ENCODE measurements at regions not wholly inside any gene's neighbourhood (a gene's known extent, or its start where the extent isn't known, plus 50 kb on each side); places are given as distances from the start of the nearest gene placed in this dataset.

- Histone ChIP-seq H3K9me2 (ENCODE audit: insufficient read depth) (no peaks in the 10 kb centered on the region), H3K79me2 (ENCODE audit: insufficient read depth, low read length) (no peaks in the 10 kb centered on the region), H3K4me3 (replicated peaks in 1 of 2; ENCODE audit: low read depth in 1 of 2, low read length in 2 of 2) (no peak overlapping the region), H3K27ac (ENCODE audit: low read depth, low read length) (no peak overlapping the region), H2AFZ (ENCODE audit: low read depth, low read length, poor library complexity, severe bottlenecking) (no peak overlapping the region), H3K9ac (ENCODE audit: low read length) (no peak overlapping the region), H4K20me1 (ENCODE audit: insufficient read depth) (no peaks in the 10 kb centered on the region), H3K9me3 (ENCODE audit: control insufficient read depth in 1 of 2, insufficient read depth in 1 of 2, low read depth in 1 of 2, low read length in 2 of 2) (no peaks in the 10 kb centered on the region), H3K4me2 (ENCODE audit: low read length) (no peak overlapping the region), H3K36me3 (ENCODE audit: control insufficient read depth in 1 of 2, insufficient read depth in 2 of 2, low read length in 2 of 2) (no peaks in the 10 kb centered on the region), H3K27me3 (ENCODE audit: insufficient read depth, low read length) (no peaks in the 10 kb centered on the region), H3K4me1 (ENCODE audit: control insufficient read depth in 1 of 2, insufficient read depth in 2 of 2, low read length in 2 of 2) (peaks cover 14 to 20% of the 10 kb centered on the region in 2 experiments)
- BruUV-seq (replicated peaks) = no TSS peak
- TF ChIP-seq SRF (IDR thresholded peaks at IDR 0.05; ENCODE audit: low read depth) (no peak), EZH2phosphoT487 (IDR thresholded peaks at IDR 0.05; ENCODE audit: borderline replicate concordance) (no peak)
- ChIA-PET POLR2A (no interaction called here), CTCF (no interaction called here), RAD21 (ENCODE audit: low non-redundant PET in 1 of 2, low total read pairs in 2 of 2, uncharacterized antibody in 2 of 2, unreplicated experiment in 2 of 2) (no interaction called here)
- DNase-seq (ENCODE audit: low read depth, low spot score) = no peak
- intact Hi-C loops (cut with micrococcal nuclease) = no loop called here
- no peak for ATAC-seq
These were observed 101.0 kb downstream of the ZNF608 start for GRCh38 chr5:124645396-124645795.

DNA sequence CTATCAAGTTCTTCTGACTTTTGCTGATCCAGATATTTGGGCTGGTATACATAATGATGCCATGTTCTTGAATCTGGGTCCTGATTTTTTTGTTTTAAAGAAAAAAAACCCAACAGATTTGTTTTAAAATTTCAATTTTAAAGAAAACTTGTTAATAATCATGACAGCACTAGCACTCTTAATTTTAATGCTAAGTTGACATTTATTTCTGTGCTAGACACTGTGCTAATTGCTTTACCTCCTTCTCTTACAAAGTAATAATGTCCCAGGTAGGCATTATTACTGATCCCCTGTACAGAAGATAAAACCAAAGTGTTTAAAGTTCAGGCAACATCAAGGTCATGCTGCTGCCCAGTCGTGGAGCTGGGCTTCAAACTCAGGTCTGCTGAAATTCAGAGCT lies 101.9 kb downstream of the ZNF608 start:
- POLR2A ChIA-PET = no interaction called here
- Histone ChIP-seq H3K36me3 (ENCODE audit: control insufficient read depth in 1 of 2, insufficient read depth in 2 of 2, low read length in 2 of 2) (no peaks in the 10 kb centered on the region), H3K79me2 (ENCODE audit: insufficient read depth, low read length) (no peaks in the 10 kb centered on the region), H3K4me2 (ENCODE audit: low read length) (peak overlapping the region; percentile 37), H3K9me3 (ENCODE audit: control insufficient read depth in 1 of 2, insufficient read depth in 1 of 2, low read depth in 1 of 2, low read length in 2 of 2) (no peaks in the 10 kb centered on the region), H3K27ac (ENCODE audit: low read depth, low read length) (no peak overlapping the region), H3K9ac (ENCODE audit: low read length) (no peak overlapping the region), H3K4me1 (ENCODE audit: control insufficient read depth in 1 of 2, insufficient read depth in 2 of 2, low read length in 2 of 2) (peaks cover 7 to 11% of the 10 kb centered on the region in 2 experiments), H3K4me3 (replicated peaks in 1 of 2; ENCODE audit: low read depth in 1 of 2, low read length in 2 of 2) (no peak overlapping the region), H4K20me1 (ENCODE audit: insufficient read depth) (no peaks in the 10 kb centered on the region), H2AFZ (ENCODE audit: low read depth, low read length, poor library complexity, severe bottlenecking) (peak overlapping the region; percentile 34), H3K27me3 (ENCODE audit: insufficient read depth, low read length) (no peaks in the 10 kb centered on the region), H3K9me2 (ENCODE audit: insufficient read depth) (no peaks in the 10 kb centered on the region)
- no TSS peak for BruUV-seq (replicated peaks)
- RAD21 ChIA-PET (ENCODE audit: low non-redundant PET in 1 of 2, low total read pairs in 2 of 2, uncharacterized antibody in 2 of 2, unreplicated experiment in 2 of 2) = no interaction called here
- ATAC-seq (no peak), DNase-seq (ENCODE audit: low read depth, low spot score) (no peak)
- intact Hi-C loops (cut with micrococcal nuclease) = no loop called here
- TF ChIP-seq POLR2AphosphoS5 (IDR thresholded peaks at IDR 0.05; ENCODE audit: low read depth, low read length) = no peak
- TF ChIP-seq ZFX (IDR thresholded peaks at IDR 0.05) = no peak
- no peak for TF ChIP-seq CTCF (IDR thresholded peaks at IDR 0.05 in 2 of 3, conservative IDR thresholded peaks at IDR 0.05 in 1 of 3; ENCODE audit: borderline replicate concordance in 1 of 3, insufficient read depth in 1 of 3, low read depth in 2 of 3, low read length in 2 of 3)
- no peak for TF ChIP-seq JUND (IDR thresholded peaks at IDR 0.05)
- no peak for TF ChIP-seq SP1 (IDR thresholded peaks at IDR 0.05; ENCODE audit: low read depth)
- no peak for TF ChIP-seq CEBPB (IDR thresholded peaks at IDR 0.05; ENCODE audit: low read depth)
- TF ChIP-seq EZH2phosphoT487 (IDR thresholded peaks at IDR 0.05; ENCODE audit: borderline replicate concordance) = no peak
- TF ChIP-seq RAD21 (IDR thresholded peaks at IDR 0.05; ENCODE audit: low read depth) = no peak
- TF ChIP-seq, protein P1, sequence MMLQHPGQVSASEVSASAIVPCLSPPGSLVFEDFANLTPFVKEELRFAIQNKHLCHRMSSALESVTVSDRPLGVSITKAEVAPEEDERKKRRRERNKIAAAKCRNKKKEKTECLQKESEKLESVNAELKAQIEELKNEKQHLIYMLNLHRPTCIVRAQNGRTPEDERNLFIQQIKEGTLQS (IDR thresholded peaks at IDR 0.05) = no peak
- no peak for TF ChIP-seq REST (IDR thresholded peaks at IDR 0.05; ENCODE audit: low read depth)
- no peak for TF ChIP-seq SRF (IDR thresholded peaks at IDR 0.05; ENCODE audit: low read depth)
- TF ChIP-seq SIN3A (IDR thresholded peaks at IDR 0.05; ENCODE audit: low read depth) = no peak
- TF ChIP-seq CBX3 (IDR thresholded peaks at IDR 0.05; ENCODE audit: low read depth) = no peak
- no peak for TF ChIP-seq EGR1 (IDR thresholded peaks at IDR 0.05; ENCODE audit: low read depth)
- no peak for TF ChIP-seq FOSL1 (IDR thresholded peaks at IDR 0.05; ENCODE audit: low read depth)
- TF ChIP-seq, protein P2, sequence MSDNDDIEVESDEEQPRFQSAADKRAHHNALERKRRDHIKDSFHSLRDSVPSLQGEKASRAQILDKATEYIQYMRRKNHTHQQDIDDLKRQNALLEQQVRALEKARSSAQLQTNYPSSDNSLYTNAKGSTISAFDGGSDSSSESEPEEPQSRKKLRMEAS (IDR thresholded peaks at IDR 0.05) = no peak
- no peak for TF ChIP-seq POLR2A (IDR thresholded peaks at IDR 0.05; ENCODE audit: borderline replicate concordance, extremely low read depth, insufficient read depth, insufficient read length)
- no peak for TF ChIP-seq ZNF274 (IDR thresholded peaks at IDR 0.05; ENCODE audit: low read depth, low read length)
- no peak for TF ChIP-seq EZH2 (IDR thresholded peaks at IDR 0.05)
- CTCF ChIA-PET = no interaction called here

Data from HCT116 (cell line).